DOHH2 (cell line): ENCODE measurements at regions not wholly inside any gene's neighbourhood (a gene's known extent, or its start where the extent isn't known, plus 50 kb on each side); places are given as distances from the start of the nearest gene placed in this dataset.

Experiments
- H3F3A ChIP-seq: fragments of 200-600 bp; sonication (generic), shearing (Covaris generic); 2 replicates; pipeline ENCODE4 v1.6.0; 2016; ENCODE audit warnings: antibody characterized with exemption, mild to moderate bottlenecking; ENCODE audit not compliant: control insufficient read depth, insufficient read depth
- H3K27ac ChIP-seq: fragments of 200-600 bp; sonication (generic); 2 replicates; pipeline ENCODE4 v1.5.1; 2014; ENCODE audit warnings: low read depth, mild to moderate bottlenecking, low read length, moderate library complexity
- H3K27me3 ChIP-seq: fragments of 200-600 bp; sonication (generic); 2 replicates; pipeline ENCODE4 v1.6.1; 2014; ENCODE audit warnings: mild to moderate bottlenecking, low read length, mixed read lengths; ENCODE audit not compliant: control insufficient read depth
- H3K36me3 ChIP-seq: fragments of 200-600 bp; sonication (generic); 2 replicates; pipeline ENCODE4 v1.6.1; 2014; ENCODE audit warnings: mild to moderate bottlenecking, low read length, moderate library complexity, mixed read lengths; ENCODE audit not compliant: control insufficient read depth
- H3K4me1 ChIP-seq: fragments of 200-600 bp; sonication (generic); 2 replicates; pipeline ENCODE4 v1.6.1; 2014; ENCODE audit warnings: mild to moderate bottlenecking, low read length, mixed read lengths; ENCODE audit not compliant: control insufficient read depth
- H3K4me2 ChIP-seq: fragments of 200-600 bp; sonication (generic); 2 replicates; pipeline ENCODE4 v1.6.0; 2014; ENCODE audit warnings: mild to moderate bottlenecking, low read length, moderate library complexity
- H3K4me3 ChIP-seq: fragments of 200-600 bp; sonication (generic); 2 replicates; pipeline ENCODE4 v1.5.1; 2014; ENCODE audit warnings: mild to moderate bottlenecking, low read length, mixed read lengths
- H3K79me2 ChIP-seq: fragments of 200-600 bp; sonication (generic); 2 replicates; pipeline ENCODE4 v1.6.1; 2014; ENCODE audit warnings: mild to moderate bottlenecking, low read length, mixed read lengths; ENCODE audit not compliant: control insufficient read depth
- H3K9me2 ChIP-seq: fragments of 200-600 bp; sonication (generic); replicated peaks from 2 replicates; pipeline ENCODE4 v1.6.1; 2014; ENCODE audit warnings: mild to moderate bottlenecking, low read length, mixed read lengths; ENCODE audit not compliant: control insufficient read depth
- H3K9me3 ChIP-seq: fragments of 200-600 bp; sonication (generic); 2 replicates; pipeline ENCODE4 v1.6.1; 2014; ENCODE audit warnings: antibody characterized with exemption, low read length, mixed read lengths; ENCODE audit not compliant: control insufficient read depth, insufficient read depth
- H4K20me1 ChIP-seq: fragments of 200-600 bp; sonication (generic); 2 replicates; pipeline ENCODE4 v1.6.0; 2014; ENCODE audit warnings: low read depth, mild to moderate bottlenecking, antibody characterized with exemption, low read length, moderate library complexity; ENCODE audit not compliant: control insufficient read depth, insufficient read depth
- CTCF ChIP-seq: fragments of 200-600 bp; sonication (generic); IDR thresholded peaks from one replicate; pipeline ENCODE4 v1.5.1; 2014; ENCODE audit warnings: antibody characterized with exemption, mild to moderate bottlenecking, low read depth, low read length; ENCODE audit not compliant: poor library complexity, severe bottlenecking
- EZH2phosphoT487 ChIP-seq: fragments of 200-600 bp; sonication (generic); IDR thresholded peaks from 2 replicates; pipeline ENCODE4 v1.6.1; 2017; ENCODE audit warnings: borderline replicate concordance, mild to moderate bottlenecking, antibody characterized with exemption, low read length, moderate library complexity, mixed read lengths

- H3F3A ChIP-seq = peaks cover 15% of the 10 kb centered on the region; the same call in 1 of the 2 replicates
- H3K36me3 ChIP-seq = no peaks in the 10 kb centered on the region
- no peaks in the 10 kb centered on the region for H4K20me1 ChIP-seq
- H3K4me1 ChIP-seq = peaks cover 50% of the 10 kb centered on the region
- H3K27ac ChIP-seq = peak overlapping the region; percentile 80
- H3K9me2 ChIP-seq = no peaks in the 10 kb centered on the region
- no peak for TF ChIP-seq CTCF
- TF ChIP-seq EZH2phosphoT487 = no peak
- 0 out of 2 replicates have a peak, but pooled peaks cover 2% of the 10 kb centered on the region for H3K9me3 ChIP-seq
- no peaks in the 10 kb centered on the region for H3K27me3 ChIP-seq
- peak overlapping the region; percentile 52 for H3K4me3 ChIP-seq
- no peaks in the 10 kb centered on the region for H3K79me2 ChIP-seq
- H3K4me2 ChIP-seq = peak overlapping the region; percentile 64
Observed at GRCh38 chr4:176013476-176014247, 52.0 kb upstream of the WDR17 start.

- Histone ChIP-seq H3K36me3 (no peaks in the 10 kb centered on the region), H3K27me3 (no peaks in the 10 kb centered on the region), H3K9me2 (no peaks in the 10 kb centered on the region), H4K20me1 (no peaks in the 10 kb centered on the region), H3K4me3 (peak overlapping the region; percentile 52), H3F3A (peaks cover 15% of the 10 kb centered on the region; the same call in 1 of the 2 replicates), H3K27ac (peak overlapping the region; percentile 80), H3K4me2 (peak overlapping the region; percentile 64), H3K9me3 (no peaks in the 10 kb centered on the region), H3K79me2 (no peaks in the 10 kb centered on the region), H3K4me1 (peaks cover 50% of the 10 kb centered on the region)
- TF ChIP-seq CTCF (no peak), EZH2phosphoT487 (no peak)
Observed at GRCh38 chr4:176014583-176015108, 51.0 kb upstream of the WDR17 start.
